ENCODE measurements at regions not wholly inside any gene's neighbourhood (a gene's known extent, or its start where the extent isn't known, plus 50 kb on each side); places are given as distances from the start of the nearest gene placed in this dataset.
"Not testable (repeated sequence)": the region's sequence is repeated elsewhere in the genome, so short reads cannot be mapped to it uniquely, and the experiment has no call there.

- Histone ChIP-seq H3K9me3 (no peaks in the 10 kb centered on the region), H3K4me1 (no peaks in the 10 kb centered on the region), H3K36me3 (no peaks in the 10 kb centered on the region), H3K4me3 (no peak overlapping the region), H3K27me3 (no peaks in the 10 kb centered on the region), H3K27ac (no peak overlapping the region)
- intact Hi-C loops (cut with DNase I): no loop called here
- TF ChIP-seq EP300 (IDR thresholded peaks at IDR 0.05) (no peak), CTCF (IDR thresholded peaks at IDR 0.05) (no peak), POLR2A (IDR thresholded peaks at IDR 0.05) (no peak), POLR2AphosphoS5 (IDR thresholded peaks at IDR 0.05) (no peak)
- 88 to 93% methylated on average over 5 of the region's 5 CpGs for WGBS, 2 donors
- no peak for DNase-seq
Measured at GRCh38 chr11:97000481-97000880, 610.7 kb downstream of the JRKL start.

- no peak for DNase-seq
- H3K27ac ChIP-seq: no peak overlapping the region
- no peak overlapping the region for H3K4me3 ChIP-seq
- H3K36me3 ChIP-seq: no peaks in the 10 kb centered on the region
- 63 to 82% methylated on average over 2 of the region's 2 CpGs for WGBS, 2 donors
- H3K9me3 ChIP-seq: no peaks in the 10 kb centered on the region
- no peaks in the 10 kb centered on the region for H3K4me1 ChIP-seq
- intact Hi-C loops (cut with DNase I): no loop called here
- no peak for TF ChIP-seq POLR2AphosphoS5 (IDR thresholded peaks at IDR 0.05)
- no peak for TF ChIP-seq CTCF (IDR thresholded peaks at IDR 0.05)
- TF ChIP-seq EP300 (IDR thresholded peaks at IDR 0.05): no peak
- TF ChIP-seq POLR2A (IDR thresholded peaks at IDR 0.05): no peak
- no peaks in the 10 kb centered on the region for H3K27me3 ChIP-seq
Measured at GRCh38 chr11:97007283-97007682, 617.5 kb downstream of the JRKL start.

- intact Hi-C loops (cut with DNase I): no loop called here
- Histone ChIP-seq H3K27ac (no peak overlapping the region), H3K4me1 (no peaks in the 10 kb centered on the region), H3K27me3 (no peaks in the 10 kb centered on the region), H3K36me3 (no peaks in the 10 kb centered on the region), H3K9me3 (no peaks in the 10 kb centered on the region), H3K4me3 (no peak overlapping the region)
- 45 to 73% methylated on average over 1 of the region's 1 CpG for WGBS, 2 donors
- DNase-seq: no peak
- TF ChIP-seq POLR2AphosphoS5 (IDR thresholded peaks at IDR 0.05) (no peak), EP300 (IDR thresholded peaks at IDR 0.05) (no peak), POLR2A (IDR thresholded peaks at IDR 0.05) (no peak), CTCF (IDR thresholded peaks at IDR 0.05) (no peak)
Measured at GRCh38 chr11:97009613-97010012, 619.8 kb downstream of the JRKL start.

- H3K36me3 ChIP-seq; H3K27ac ChIP-seq; H3K4me1 ChIP-seq; DNase-seq; intact Hi-C loops (cut with DNase I); H3K4me3 ChIP-seq; H3K9me3 ChIP-seq; H3K27me3 ChIP-seq: not testable (repeated sequence)
- WGBS, 2 donors: 81 to 83% methylated on average over 10 of the region's 10 CpGs
Measured at GRCh38 chr11:97010997-97011396, 621.2 kb downstream of the JRKL start.

- Histone ChIP-seq H3K27me3 (no peaks in the 10 kb centered on the region), H3K36me3 (no peaks in the 10 kb centered on the region), H3K4me1 (no peaks in the 10 kb centered on the region), H3K9me3 (no peaks in the 10 kb centered on the region), H3K27ac (no peak overlapping the region), H3K4me3 (no peak overlapping the region)
- DNase-seq: no peak
- intact Hi-C loops (cut with DNase I): no loop called here
- TF ChIP-seq POLR2AphosphoS5 (IDR thresholded peaks at IDR 0.05): no peak
- no peak for TF ChIP-seq CTCF (IDR thresholded peaks at IDR 0.05)
- no peak for TF ChIP-seq POLR2A (IDR thresholded peaks at IDR 0.05)
- 76 to 77% methylated on average over 2 of the region's 2 CpGs for WGBS, 2 donors
Measured at GRCh38 chr11:97015327-97015726, 625.5 kb downstream of the JRKL start.

Measured in sigmoid colon (tissue), 6 donors.